GM18951 (cell line): ENCODE measurements at regions not wholly inside any gene's neighbourhood (a gene's known extent, or its start where the extent isn't known, plus 50 kb on each side); places are given as distances from the start of the nearest gene placed in this dataset.
"Not testable (repeated sequence)": the region's sequence is repeated elsewhere in the genome, so short reads cannot be mapped to it uniquely, and the experiment has no call there.

ENCODE experiments used
- POLR2A ChIP-seq: IDR thresholded peaks from 4 replicates; pipeline ENCODE4 v1.6.1; 2011; ENCODE audit warnings: mild to moderate bottlenecking; ENCODE audit not compliant: insufficient read length, insufficient read depth; ENCODE audit errors: extremely low read depth
- in situ Hi-C: fragments of 300-500 bp; cut with MboI; formaldehyde crosslinking; loops from one replicate; pipeline ENCODE4 v1.12.0; 2022; ENCODE audit warnings: low sequenced_read_pairs, mixed read lengths, inconsistent platforms; ENCODE audit not compliant: unreplicated experiment

- in situ Hi-C loops = no loop called here
- no peak for TF ChIP-seq POLR2A
Observed at GRCh38 chr6:144365271-144365670, 80.1 kb downstream of the UTRN start.

GRCh38 chr6:144369696-144370095 lies 84.6 kb downstream of the UTRN start:
- in situ Hi-C loops = not testable (repeated sequence)

- no peak for TF ChIP-seq POLR2A
- in situ Hi-C loops = no loop called here
Observed at GRCh38 chr6:144372116-144372515, 87.0 kb downstream of the UTRN start.

- in situ Hi-C loops = no loop called here
- TF ChIP-seq POLR2A = no peak
Observed at GRCh38 chr6:144372611-144373594, 87.8 kb downstream of the UTRN start.

GRCh38 chr6:144374525-144374924 lies 89.4 kb downstream of the UTRN start:
- in situ Hi-C loops = not testable (repeated sequence)

GRCh38 chr6:144377586-144378210 lies 92.6 kb downstream of the UTRN start:
- no peak for TF ChIP-seq POLR2A
- in situ Hi-C loops = no loop called here

- in situ Hi-C loops = no loop called here
- TF ChIP-seq POLR2A = no peak
Observed at GRCh38 chr6:144378437-144378836, 93.3 kb downstream of the UTRN start.

GRCh38 chr6:144379356-144379755 lies 94.2 kb downstream of the UTRN start:
- no peak for TF ChIP-seq POLR2A
- in situ Hi-C loops = no loop called here

- in situ Hi-C loops = not testable (repeated sequence)
Observed at GRCh38 chr6:144381499-144381898, 96.4 kb downstream of the UTRN start.

GRCh38 chr6:144383336-144383735 lies 98.2 kb downstream of the UTRN start:
- no peak for TF ChIP-seq POLR2A
- in situ Hi-C loops = no loop called here

GRCh38 chr6:144384427-144384826 lies 99.3 kb downstream of the UTRN start:
- in situ Hi-C loops = no loop called here
- TF ChIP-seq POLR2A = no peak

- in situ Hi-C loops = not testable (repeated sequence)
Observed at GRCh38 chr6:144389474-144389873, 104.3 kb downstream of the UTRN start.

- TF ChIP-seq POLR2A = no peak
- in situ Hi-C loops = no loop called here
Observed at GRCh38 chr6:144390202-144390601, 105.1 kb downstream of the UTRN start.

GRCh38 chr6:144390886-144391285 lies 105.8 kb downstream of the UTRN start:
- TF ChIP-seq POLR2A = no peak
- in situ Hi-C loops = no loop called here
